ENCODE measurements at regions not wholly inside any gene's neighbourhood (a gene's known extent, or its start where the extent isn't known, plus 50 kb on each side); places are given as distances from the start of the nearest gene placed in this dataset.
"Not testable (repeated sequence)": the region's sequence is repeated elsewhere in the genome, so short reads cannot be mapped to it uniquely, and the experiment has no call there.

DNA sequence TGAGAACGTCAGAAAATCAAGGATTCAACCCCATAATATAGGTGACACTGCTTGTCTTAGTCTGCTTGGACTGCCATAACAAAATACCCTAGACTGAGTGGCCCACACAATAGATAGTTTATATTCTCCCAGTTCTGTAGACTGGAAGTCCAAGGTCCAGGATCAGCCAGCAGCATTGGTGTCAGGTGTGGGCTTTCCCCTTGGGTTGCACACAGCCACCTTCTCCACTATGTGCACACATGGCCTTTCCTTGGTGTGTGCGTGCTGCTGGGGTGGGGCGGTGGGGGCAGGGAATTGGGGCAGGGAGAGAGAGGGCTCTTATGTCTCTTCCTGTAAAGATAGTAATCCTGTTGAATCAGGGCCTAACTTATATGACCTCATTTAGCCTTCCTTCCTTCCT is 106.4 kb downstream of the SLC25A47 start:
- TF ChIP-seq POLR2A (IDR thresholded peaks at IDR 0.05), result no peak
- TF ChIP-seq, protein P1, sequence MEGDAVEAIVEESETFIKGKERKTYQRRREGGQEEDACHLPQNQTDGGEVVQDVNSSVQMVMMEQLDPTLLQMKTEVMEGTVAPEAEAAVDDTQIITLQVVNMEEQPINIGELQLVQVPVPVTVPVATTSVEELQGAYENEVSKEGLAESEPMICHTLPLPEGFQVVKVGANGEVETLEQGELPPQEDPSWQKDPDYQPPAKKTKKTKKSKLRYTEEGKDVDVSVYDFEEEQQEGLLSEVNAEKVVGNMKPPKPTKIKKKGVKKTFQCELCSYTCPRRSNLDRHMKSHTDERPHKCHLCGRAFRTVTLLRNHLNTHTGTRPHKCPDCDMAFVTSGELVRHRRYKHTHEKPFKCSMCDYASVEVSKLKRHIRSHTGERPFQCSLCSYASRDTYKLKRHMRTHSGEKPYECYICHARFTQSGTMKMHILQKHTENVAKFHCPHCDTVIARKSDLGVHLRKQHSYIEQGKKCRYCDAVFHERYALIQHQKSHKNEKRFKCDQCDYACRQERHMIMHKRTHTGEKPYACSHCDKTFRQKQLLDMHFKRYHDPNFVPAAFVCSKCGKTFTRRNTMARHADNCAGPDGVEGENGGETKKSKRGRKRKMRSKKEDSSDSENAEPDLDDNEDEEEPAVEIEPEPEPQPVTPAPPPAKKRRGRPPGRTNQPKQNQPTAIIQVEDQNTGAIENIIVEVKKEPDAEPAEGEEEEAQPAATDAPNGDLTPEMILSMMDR (IDR thresholded peaks at IDR 0.05), result no peak
- no peak for DNase-seq (ENCODE audit: low spot score in 2 of 2)
- intact Hi-C loops (cut with DNase I; ENCODE audit: low total_unique reads), result no loop called here
- H3K4me3 ChIP-seq (ENCODE audit: low read depth, poor library complexity, severe bottlenecking), result no peak overlapping the region
- 96 to 97% methylated on average over 3 of the region's 3 CpGs for WGBS, 2 donors

GRCh38 chr14:100430571-100430970 is 107.4 kb downstream of the SLC25A47 start:
- intact Hi-C loops (cut with DNase I; ENCODE audit: low total_unique reads), result no loop called here
- TF ChIP-seq, protein P1 (IDR thresholded peaks at IDR 0.05), result no peak
- no peak for TF ChIP-seq POLR2A (IDR thresholded peaks at IDR 0.05)
- H3K4me3 ChIP-seq (ENCODE audit: low read depth, poor library complexity, severe bottlenecking), result no peak overlapping the region
- 86 to 93% methylated on average over 11 of the region's 11 CpGs for WGBS, 2 donors
- DNase-seq (ENCODE audit: low spot score in 2 of 2), result no peak

GRCh38 chr14:100431461-100431860 is 108.3 kb downstream of the SLC25A47 start:
- intact Hi-C loops (cut with DNase I; ENCODE audit: low total_unique reads); DNase-seq (ENCODE audit: low spot score in 2 of 2); H3K4me3 ChIP-seq (ENCODE audit: low read depth, poor library complexity, severe bottlenecking): not testable (repeated sequence)
- 95 to 96% methylated on average over 4 of the region's 4 CpGs for WGBS, 2 donors

DNA sequence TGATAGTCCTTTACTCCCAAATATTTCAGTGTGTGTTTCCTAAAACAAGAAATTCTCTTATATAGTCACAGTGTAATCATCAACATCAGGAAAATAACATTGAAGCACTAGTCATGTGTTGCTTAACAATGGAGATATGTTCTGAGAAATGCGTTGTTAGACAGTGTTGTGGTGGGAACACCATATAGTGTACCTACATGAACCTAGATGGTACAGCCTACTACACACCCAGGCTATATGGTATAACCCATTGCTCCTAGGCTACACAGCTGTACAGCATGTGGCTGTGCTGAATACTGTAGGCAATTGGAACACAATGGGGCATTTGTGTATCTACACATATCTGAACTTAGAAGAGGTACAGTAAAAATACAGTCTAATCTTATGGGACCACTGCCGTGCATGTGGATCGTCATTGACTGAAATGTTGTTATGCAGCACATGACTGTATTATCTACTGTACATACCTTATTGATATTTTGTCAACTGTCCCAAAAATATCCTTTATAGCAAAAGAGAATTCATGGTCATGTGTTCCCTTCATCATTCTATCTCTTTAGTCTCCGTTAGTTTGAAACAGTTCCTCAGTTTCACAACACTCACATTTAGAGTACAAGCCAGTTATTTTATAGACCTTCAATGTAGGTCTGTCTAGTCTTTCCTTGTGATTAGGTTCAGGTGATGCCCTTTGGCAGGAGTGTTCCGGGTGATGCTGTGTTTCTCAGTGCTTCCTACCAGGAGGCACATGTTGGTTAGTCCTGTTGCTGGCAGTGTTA is 109.7 kb downstream of the SLC25A47 start:
- TF ChIP-seq, protein P1 (IDR thresholded peaks at IDR 0.05), result no peak
- TF ChIP-seq POLR2A (IDR thresholded peaks at IDR 0.05), result no peak
- intact Hi-C loops (cut with DNase I; ENCODE audit: low total_unique reads), result no loop called here
- no peak overlapping the region for H3K4me3 ChIP-seq (ENCODE audit: low read depth, poor library complexity, severe bottlenecking)
- WGBS, 2 donors, result 92 to 93% methylated on average over 5 of the region's 5 CpGs
- no peak for DNase-seq (ENCODE audit: low spot score in 2 of 2)

DNA sequence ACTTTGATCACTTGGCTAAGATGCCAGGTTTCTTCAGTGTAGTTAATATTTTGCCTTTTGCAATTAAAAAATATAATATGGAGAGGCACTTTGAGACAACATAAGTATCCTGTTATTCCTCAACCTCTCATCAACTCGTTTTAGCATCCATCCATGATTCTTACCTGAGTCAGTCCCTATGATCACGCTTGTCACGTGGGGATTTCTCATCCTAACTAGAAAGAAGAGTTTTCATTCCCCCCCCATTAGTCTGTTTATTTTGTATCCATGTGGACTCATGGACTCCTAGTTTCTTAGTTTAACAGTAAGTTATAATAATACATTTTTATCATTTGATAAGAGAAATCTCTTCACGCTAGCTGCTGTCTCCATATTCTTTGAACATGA is 110.3 kb downstream of the SLC25A47 start:
- intact Hi-C loops (cut with DNase I; ENCODE audit: low total_unique reads), result no loop called here
- no peak overlapping the region for H3K4me3 ChIP-seq (ENCODE audit: low read depth, poor library complexity, severe bottlenecking)
- TF ChIP-seq, protein P1 (IDR thresholded peaks at IDR 0.05), result no peak
- TF ChIP-seq POLR2A (IDR thresholded peaks at IDR 0.05), result no peak
- no peak for DNase-seq (ENCODE audit: low spot score in 2 of 2)
- 76 to 94% methylated on average over 4 of the region's 4 CpGs for WGBS, 2 donors

GRCh38 chr14:100434033-100434601 is 111.0 kb downstream of the SLC25A47 start:
- intact Hi-C loops (cut with DNase I; ENCODE audit: low total_unique reads), result no loop called here
- H3K4me3 ChIP-seq (ENCODE audit: low read depth, poor library complexity, severe bottlenecking), result no peak overlapping the region
- DNase-seq (ENCODE audit: low spot score in 2 of 2), result no peak
- TF ChIP-seq, protein P1 (IDR thresholded peaks at IDR 0.05), result no peak
- TF ChIP-seq POLR2A (IDR thresholded peaks at IDR 0.05), result no peak
- WGBS, 2 donors, result 81 to 90% methylated on average over 3 of the region's 3 CpGs
